Right lobe of liver (tissue), 4 donors: ENCODE measurements at regions not wholly inside any gene's neighbourhood (a gene's known extent, or its start where the extent isn't known, plus 50 kb on each side); places are given as distances from the start of the nearest gene placed in this dataset.

ENCODE experiments used
- CTCF ChIP-seq, 4 donors: fragments of 200-600 bp in 3 of 4; fragments of 450-650 bp in 1 of 4; IDR thresholded peaks; one replicate each; pipeline versions ENCODE4 v1.5.1 to v1.8.0; 2016 to 2022; ENCODE audit warnings: antibody characterized with exemption in 4 of 4, mild to moderate bottlenecking in 2 of 4
- POLR2A ChIP-seq: fragments of 450-650 bp; IDR thresholded peaks from one replicate; pipeline ENCODE4 v1.6.1; 2017; ENCODE audit warnings: antibody characterized with exemption, mild to moderate bottlenecking
- donor health status: DM: no; HTN: no; CAD: no.
- donor health status: DM: no; HTN: no; CAD: no.
- donor health status: DM: no; HTN: yes; CAD: no.

- TF ChIP-seq CTCF (IDR thresholded peaks at IDR 0.05) (no peak), POLR2A (no peak)
Measured at GRCh38 chr12:90112666-90113065, 404.0 kb upstream of the ATP2B1 start.
